Bronchial epithelial cell (primary cell): ENCODE measurements at regions not wholly inside any gene's neighbourhood (a gene's known extent, or its start where the extent isn't known, plus 50 kb on each side); places are given as distances from the start of the nearest gene placed in this dataset.

Source experiments
- DNase-seq: peaks from one replicate; pipeline ENCODE4 v3.0.0-alpha.2; 2010; ENCODE audit warnings: low read depth
- FAIRE-seq: peaks from 2 replicates; lab custom pipeline; 2011; peaks lifted over from hg19 to GRCh38; lab: Jason Lieb, UNC
- H3K27me3 ChIP-seq: 2 replicates; pipeline ENCODE4 v1.5.1; 2011; ENCODE audit warnings: low read length; ENCODE audit not compliant: control insufficient read depth, insufficient read depth
- H3K36me3 ChIP-seq: 2 replicates; pipeline ENCODE4 v1.5.1; 2011; ENCODE audit warnings: low read length; ENCODE audit not compliant: control insufficient read depth, insufficient read depth
- H3K4me3 ChIP-seq: 2 replicates; pipeline ENCODE4 v1.5.1; 2011; ENCODE audit warnings: mild to moderate bottlenecking, low read depth, low read length, control low read depth
- CTCF ChIP-seq: IDR thresholded peaks from 2 replicates; pipeline ENCODE4 v1.5.1; 2011; ENCODE audit warnings: mild to moderate bottlenecking, moderate library complexity, low read length, control low read depth, inconsistent platforms; ENCODE audit not compliant: insufficient read depth, severe bottlenecking

- no peak overlapping the region for H3K4me3 ChIP-seq
- no peaks in the 10 kb centered on the region for H3K36me3 ChIP-seq
- no peak for TF ChIP-seq CTCF
- no peak for FAIRE-seq
- DNase-seq: no peak
- no peaks in the 10 kb centered on the region for H3K27me3 ChIP-seq
Measured at GRCh38 chr17:70615831-70616230, 446.5 kb downstream of the KCNJ2 start.

- no peaks in the 10 kb centered on the region for H3K36me3 ChIP-seq
- no peak for TF ChIP-seq CTCF
- FAIRE-seq: no peak
- no peaks in the 10 kb centered on the region for H3K27me3 ChIP-seq
- DNase-seq: no peak
- H3K4me3 ChIP-seq: no peak overlapping the region
Measured at GRCh38 chr17:70618641-70619040, 449.3 kb downstream of the KCNJ2 start.

- no peaks in the 10 kb centered on the region for H3K27me3 ChIP-seq
- DNase-seq: no peak
- no peak for FAIRE-seq
- no peak for TF ChIP-seq CTCF
- H3K4me3 ChIP-seq: no peak overlapping the region
- no peaks in the 10 kb centered on the region for H3K36me3 ChIP-seq
Measured at GRCh38 chr17:70621566-70621965, 452.2 kb downstream of the KCNJ2 start.

- peak; percentile 21 for DNase-seq
- no peak for FAIRE-seq
- Histone ChIP-seq H3K27me3 (no peaks in the 10 kb centered on the region), H3K36me3 (no peaks in the 10 kb centered on the region), H3K4me3 (no peak overlapping the region)
- peak; percentile 53 for TF ChIP-seq CTCF
Measured at GRCh38 chr17:70622368-70623260, 453.3 kb downstream of the KCNJ2 start.

GRCh38 chr17:70624211-70624610, 454.9 kb downstream of the KCNJ2 start:
- DNase-seq (no peak), FAIRE-seq (peak; percentile 28)
- Histone ChIP-seq H3K36me3 (no peaks in the 10 kb centered on the region), H3K4me3 (no peak overlapping the region), H3K27me3 (no peaks in the 10 kb centered on the region)
- no peak for TF ChIP-seq CTCF

- peak; percentile 12 for DNase-seq
- no peak overlapping the region for H3K4me3 ChIP-seq
- TF ChIP-seq CTCF: peak; percentile 24
- FAIRE-seq: no peak
- no peaks in the 10 kb centered on the region for H3K36me3 ChIP-seq
- H3K27me3 ChIP-seq: no peaks in the 10 kb centered on the region
Measured at GRCh38 chr17:70629902-70630301, 460.6 kb downstream of the KCNJ2 start.
